ENCODE measurements at regions not wholly inside any gene's neighbourhood (a gene's known extent, or its start where the extent isn't known, plus 50 kb on each side); places are given as distances from the start of the nearest gene placed in this dataset.

DNA sequence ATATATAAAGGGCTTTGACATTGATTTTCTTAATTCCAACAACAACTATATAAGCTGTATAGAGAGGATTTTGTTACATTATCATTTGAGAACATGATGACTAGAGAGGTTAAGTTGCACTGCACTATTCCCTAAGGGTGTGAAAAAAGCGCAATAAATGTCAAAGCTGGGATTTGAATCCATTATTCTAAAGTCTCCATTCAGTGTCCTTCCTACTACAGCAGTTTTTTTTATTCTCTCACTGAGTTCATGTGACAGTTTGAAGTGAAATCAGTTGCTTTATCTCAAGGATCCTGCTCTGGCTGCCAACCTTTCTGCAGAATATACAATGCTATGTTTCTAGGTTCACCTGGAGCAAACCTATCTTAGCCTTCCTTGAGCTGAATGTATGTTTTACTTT lies 177.5 kb downstream of the ANKRD50 start:
- no peaks in the 10 kb centered on the region for H3K9me3 ChIP-seq (replicated peaks; ENCODE audit: insufficient read depth, low read length)
- DNase-seq, result no peak
- H3K79me2 ChIP-seq (ENCODE audit: low read length), result no peaks in the 10 kb centered on the region
- TF ChIP-seq, protein P1, sequence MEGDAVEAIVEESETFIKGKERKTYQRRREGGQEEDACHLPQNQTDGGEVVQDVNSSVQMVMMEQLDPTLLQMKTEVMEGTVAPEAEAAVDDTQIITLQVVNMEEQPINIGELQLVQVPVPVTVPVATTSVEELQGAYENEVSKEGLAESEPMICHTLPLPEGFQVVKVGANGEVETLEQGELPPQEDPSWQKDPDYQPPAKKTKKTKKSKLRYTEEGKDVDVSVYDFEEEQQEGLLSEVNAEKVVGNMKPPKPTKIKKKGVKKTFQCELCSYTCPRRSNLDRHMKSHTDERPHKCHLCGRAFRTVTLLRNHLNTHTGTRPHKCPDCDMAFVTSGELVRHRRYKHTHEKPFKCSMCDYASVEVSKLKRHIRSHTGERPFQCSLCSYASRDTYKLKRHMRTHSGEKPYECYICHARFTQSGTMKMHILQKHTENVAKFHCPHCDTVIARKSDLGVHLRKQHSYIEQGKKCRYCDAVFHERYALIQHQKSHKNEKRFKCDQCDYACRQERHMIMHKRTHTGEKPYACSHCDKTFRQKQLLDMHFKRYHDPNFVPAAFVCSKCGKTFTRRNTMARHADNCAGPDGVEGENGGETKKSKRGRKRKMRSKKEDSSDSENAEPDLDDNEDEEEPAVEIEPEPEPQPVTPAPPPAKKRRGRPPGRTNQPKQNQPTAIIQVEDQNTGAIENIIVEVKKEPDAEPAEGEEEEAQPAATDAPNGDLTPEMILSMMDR (IDR thresholded peaks at IDR 0.05; ENCODE audit: low read length), result no peak
- TF ChIP-seq EZH2phosphoT487 (IDR thresholded peaks at IDR 0.05; ENCODE audit: low read length) (no peak), EZH2 (optimal IDR thresholded peaks at IDR 0.05; ENCODE audit: low read depth, low read length) (no peak)
- H3K9ac ChIP-seq (ENCODE audit: low read length), result no peak overlapping the region
- H3K4me3 ChIP-seq (ENCODE audit: low read length), result no peak overlapping the region
- H2AFZ ChIP-seq (ENCODE audit: low read length), result no peak overlapping the region
- no peaks in the 10 kb centered on the region for H4K20me1 ChIP-seq (ENCODE audit: insufficient read depth, low read length)
- no peaks in the 10 kb centered on the region for H3K9me2 ChIP-seq (replicated peaks; ENCODE audit: insufficient read depth, low read length)
- H3K27ac ChIP-seq (ENCODE audit: low read length), result no peak overlapping the region
- no peaks in the 10 kb centered on the region for H3F3A ChIP-seq (ENCODE audit: insufficient read depth, low read length)
- H3K36me3 ChIP-seq (replicated peaks; ENCODE audit: insufficient read depth, low read length), result no peaks in the 10 kb centered on the region
- H3K4me2 ChIP-seq (ENCODE audit: low read depth, low read length), result no peak overlapping the region
- no peaks in the 10 kb centered on the region for H3K4me1 ChIP-seq (ENCODE audit: low read length)
- H3K27me3 ChIP-seq (replicated peaks; ENCODE audit: insufficient read depth, low read length), result no peaks in the 10 kb centered on the region

DNA sequence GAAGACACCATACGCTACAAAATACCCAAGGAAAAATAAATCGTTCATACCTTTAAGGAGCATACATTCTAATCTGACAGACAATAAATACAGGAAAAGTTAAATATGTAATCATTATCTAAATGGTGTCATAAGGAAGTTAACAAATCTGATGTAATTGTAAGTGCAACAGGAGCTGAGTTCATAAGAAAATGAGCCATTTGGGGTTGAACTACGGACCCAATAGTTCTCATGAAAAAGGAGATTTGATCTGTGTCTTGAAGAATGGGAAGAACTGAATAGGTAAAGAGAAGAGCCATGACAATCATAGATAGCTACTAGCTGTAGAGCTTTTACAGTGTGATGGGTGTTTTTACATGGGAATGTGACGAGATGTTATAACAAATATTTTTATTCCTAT lies 175.6 kb downstream of the ANKRD50 start:
- Histone ChIP-seq H2AFZ (ENCODE audit: low read length) (no peak overlapping the region), H3K36me3 (replicated peaks; ENCODE audit: insufficient read depth, low read length) (no peaks in the 10 kb centered on the region), H3F3A (ENCODE audit: insufficient read depth, low read length) (no peaks in the 10 kb centered on the region), H4K20me1 (ENCODE audit: insufficient read depth, low read length) (no peaks in the 10 kb centered on the region), H3K4me2 (ENCODE audit: low read depth, low read length) (no peak overlapping the region), H3K27me3 (replicated peaks; ENCODE audit: insufficient read depth, low read length) (no peaks in the 10 kb centered on the region), H3K9me3 (replicated peaks; ENCODE audit: insufficient read depth, low read length) (no peaks in the 10 kb centered on the region), H3K27ac (ENCODE audit: low read length) (no peak overlapping the region), H3K9ac (ENCODE audit: low read length) (no peak overlapping the region), H3K4me1 (ENCODE audit: low read length) (no peaks in the 10 kb centered on the region), H3K9me2 (replicated peaks; ENCODE audit: insufficient read depth, low read length) (no peaks in the 10 kb centered on the region), H3K79me2 (ENCODE audit: low read length) (no peaks in the 10 kb centered on the region), H3K4me3 (ENCODE audit: low read length) (no peak overlapping the region)
- DNase-seq, result no peak
- TF ChIP-seq EZH2phosphoT487 (IDR thresholded peaks at IDR 0.05; ENCODE audit: low read length), result no peak
- TF ChIP-seq EZH2 (optimal IDR thresholded peaks at IDR 0.05; ENCODE audit: low read depth, low read length), result no peak
- TF ChIP-seq, protein P1 (IDR thresholded peaks at IDR 0.05; ENCODE audit: low read length), result no peak

DNA sequence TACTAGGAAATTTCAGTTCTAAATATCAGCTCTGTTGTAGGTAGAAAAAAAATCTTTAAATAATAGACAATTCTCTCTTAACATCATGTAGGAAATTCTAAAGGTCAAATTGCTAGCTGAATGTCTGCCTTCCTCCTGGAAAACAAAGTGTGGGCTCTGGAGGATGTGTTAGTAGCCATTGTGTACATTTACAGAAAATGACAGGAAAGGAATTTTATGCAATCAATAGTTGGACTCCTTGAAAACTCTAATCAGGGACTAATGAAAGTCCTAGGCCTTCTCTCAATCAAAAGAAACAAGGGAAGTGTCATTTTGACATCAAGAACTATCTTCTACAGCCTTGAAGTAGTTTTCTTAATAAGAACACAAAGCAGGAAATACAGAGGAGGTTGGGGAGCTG lies 174.6 kb downstream of the ANKRD50 start:
- TF ChIP-seq EZH2phosphoT487 (IDR thresholded peaks at IDR 0.05; ENCODE audit: low read length), result no peak
- TF ChIP-seq, protein P1 (IDR thresholded peaks at IDR 0.05; ENCODE audit: low read length), result no peak
- Histone ChIP-seq H3K4me1 (ENCODE audit: low read length) (no peaks in the 10 kb centered on the region), H3K4me2 (ENCODE audit: low read depth, low read length) (no peak overlapping the region), H2AFZ (ENCODE audit: low read length) (no peak overlapping the region), H3K9ac (ENCODE audit: low read length) (no peak overlapping the region), H3K9me3 (replicated peaks; ENCODE audit: insufficient read depth, low read length) (no peaks in the 10 kb centered on the region), H3K4me3 (ENCODE audit: low read length) (no peak overlapping the region), H3K79me2 (ENCODE audit: low read length) (no peaks in the 10 kb centered on the region), H3K27me3 (replicated peaks; ENCODE audit: insufficient read depth, low read length) (no peaks in the 10 kb centered on the region), H4K20me1 (ENCODE audit: insufficient read depth, low read length) (no peaks in the 10 kb centered on the region), H3K27ac (ENCODE audit: low read length) (no peak overlapping the region), H3K9me2 (replicated peaks; ENCODE audit: insufficient read depth, low read length) (no peaks in the 10 kb centered on the region), H3K36me3 (replicated peaks; ENCODE audit: insufficient read depth, low read length) (no peaks in the 10 kb centered on the region), H3F3A (ENCODE audit: insufficient read depth, low read length) (no peaks in the 10 kb centered on the region)
- no peak for DNase-seq

Data from MM.1S (cell line).